GM18498 (cell line): ENCODE measurements at regions not wholly inside any gene's neighbourhood (a gene's known extent, or its start where the extent isn't known, plus 50 kb on each side); places are given as distances from the start of the nearest gene placed in this dataset.
"Not testable (repeated sequence)": the region's sequence is repeated elsewhere in the genome, so short reads cannot be mapped to it uniquely, and the experiment has no call there.

Experiments used
- ATAC-seq: cut with Tn5 transposase; IDR thresholded peaks from one replicate; pipeline ENCODE4 v1.9.1; 2021; ENCODE audit warnings: mild to moderate bottlenecking, moderate library complexity; ENCODE audit not compliant: unreplicated experiment

- no peak for ATAC-seq
These were observed 292.8 kb downstream of the TTC6 start for GRCh38 chr14:37888234-37888633.

- ATAC-seq: no peak
These were observed 293.7 kb downstream of the TTC6 start for GRCh38 chr14:37889087-37889486.

- ATAC-seq: no peak
These were observed 294.7 kb downstream of the TTC6 start for GRCh38 chr14:37890095-37890494.

- not testable (repeated sequence) for ATAC-seq
These were observed 296.1 kb downstream of the TTC6 start for GRCh38 chr14:37891500-37891899.

GRCh38 chr14:37894463-37894862 lies 299.0 kb downstream of the TTC6 start:
- ATAC-seq: no peak

GRCh38 chr14:37899365-37899764 lies 303.9 kb downstream of the TTC6 start:
- ATAC-seq: no peak

- ATAC-seq: no peak
These were observed 305.1 kb downstream of the TTC6 start for GRCh38 chr14:37900561-37900960.

- ATAC-seq: no peak
These were observed 305.7 kb upstream of the SSTR1 start for GRCh38 chr14:37901978-37902377.

GRCh38 chr14:37903343-37904191 lies 304.1 kb upstream of the SSTR1 start:
- peak; percentile 44 for ATAC-seq

- no peak for ATAC-seq
These were observed 283.1 kb upstream of the SSTR1 start for GRCh38 chr14:37924622-37925021.

GRCh38 chr14:37932008-37932407 lies 275.7 kb upstream of the SSTR1 start:
- no peak for ATAC-seq

- ATAC-seq: no peak
These were observed 275.2 kb upstream of the SSTR1 start for GRCh38 chr14:37932481-37932880.

- ATAC-seq: no peak
These were observed 270.7 kb upstream of the SSTR1 start for GRCh38 chr14:37936971-37937370.

- ATAC-seq: no peak
These were observed 268.2 kb upstream of the SSTR1 start for GRCh38 chr14:37939442-37940028.

- no peak for ATAC-seq
These were observed 261.7 kb upstream of the SSTR1 start for GRCh38 chr14:37945959-37946358.

- ATAC-seq: no peak
These were observed 260.9 kb upstream of the SSTR1 start for GRCh38 chr14:37946819-37947218.

GRCh38 chr14:37948266-37948665 lies 259.4 kb upstream of the SSTR1 start:
- ATAC-seq: no peak

- ATAC-seq: no peak
These were observed 239.0 kb upstream of the SSTR1 start for GRCh38 chr14:37968664-37969240.

GRCh38 chr14:37969511-37969979 lies 238.2 kb upstream of the SSTR1 start:
- ATAC-seq: no peak

GRCh38 chr14:37970696-37971095 lies 237.0 kb upstream of the SSTR1 start:
- no peak for ATAC-seq

GRCh38 chr14:37972941-37973887 lies 234.5 kb upstream of the SSTR1 start:
- ATAC-seq: no peak
